Liver (tissue), 7 donors: ENCODE measurements at regions not wholly inside any gene's neighbourhood (a gene's known extent, or its start where the extent isn't known, plus 50 kb on each side); places are given as distances from the start of the nearest gene placed in this dataset.
A peak's percentile ranks its signal among the peaks of the same experiment; 100 is the strongest.

Experiments used
- DNase-seq: peaks from one replicate; pipeline ENCODE4 v3.0.0-alpha.2; 2017; ENCODE audit warnings: low spot score
- H3K27ac ChIP-seq, 2 donors: one replicate each; pipeline ENCODE4 v1.7.0; 2013; ENCODE audit warnings: inconsistent platforms in 2 of 2, low read length in 2 of 2, control low read depth in 1 of 2, low read depth in 1 of 2, mild to moderate bottlenecking in 1 of 2
- H3K27me3 ChIP-seq, 4 donors: one replicate each; pipeline versions ENCODE4 v1.6.1 to v1.7.0; 2013; ENCODE audit warnings: low read length in 3 of 4, inconsistent platforms in 1 of 4, mild to moderate bottlenecking in 1 of 4, moderate library complexity in 1 of 4; ENCODE audit not compliant: control insufficient read depth in 4 of 4, insufficient read depth in 4 of 4
- H3K36me3 ChIP-seq, 4 donors: one replicate each; pipeline versions ENCODE4 v1.6.1 to v1.7.0; 2013; ENCODE audit warnings: low read length in 3 of 4, mild to moderate bottlenecking in 3 of 4, low read depth in 1 of 4, moderate library complexity in 1 of 4; ENCODE audit not compliant: control insufficient read depth in 4 of 4, insufficient read depth in 3 of 4
- H3K4me1 ChIP-seq, 4 donors: one replicate each; pipeline versions ENCODE4 v1.6.1 to v1.7.0; 2013; ENCODE audit warnings: low read length in 3 of 4, mild to moderate bottlenecking in 3 of 4, moderate library complexity in 1 of 4; ENCODE audit not compliant: control insufficient read depth in 4 of 4, insufficient read depth in 4 of 4
- H3K4me3 ChIP-seq, 3 donors: one replicate each; pipeline versions ENCODE4 v1.6.1 to v1.7.0; 2013; ENCODE audit warnings: low read length in 3 of 3, control low read depth in 1 of 3, low read depth in 1 of 3, mild to moderate bottlenecking in 1 of 3
- H3K9ac ChIP-seq, 2 donors: one replicate each; pipeline ENCODE4 v1.7.0; 2013; ENCODE audit warnings: low read length in 2 of 2, mild to moderate bottlenecking in 2 of 2, moderate library complexity in 2 of 2, control low read depth in 1 of 2, low read depth in 1 of 2
- H3K9me3 ChIP-seq, 4 donors: one replicate each; pipeline versions ENCODE4 v1.6.1 to v1.7.0; 2013; ENCODE audit warnings: low read length in 3 of 4; ENCODE audit not compliant: control insufficient read depth in 4 of 4
- EGR1 ChIP-seq, 2 donors: IDR thresholded peaks; 2 replicates each; pipeline ENCODE4 v1.6.1; 2016 to 2018; ENCODE audit warnings: antibody characterized with exemption in 2 of 2, low read depth in 2 of 2
- FOXA2 ChIP-seq: IDR thresholded peaks from 2 replicates; pipeline ENCODE4 v1.6.1; 2016; ENCODE audit warnings: antibody characterized with exemption
- GABPA ChIP-seq, 2 donors: IDR thresholded peaks in 1 of 2; conservative IDR thresholded peaks in 1 of 2; 2 replicates each; pipeline ENCODE4 v1.6.1; 2016; ENCODE audit warnings: antibody characterized with exemption in 2 of 2, mild to moderate bottlenecking in 1 of 2, moderate library complexity in 1 of 2
- HNF4A ChIP-seq, 2 donors: conservative IDR thresholded peaks; 2 replicates each; pipeline ENCODE4 v1.6.1; 2016; ENCODE audit warnings: antibody characterized with exemption in 2 of 2, mild to moderate bottlenecking in 2 of 2
- HNF4G ChIP-seq: IDR thresholded peaks from 2 replicates; pipeline ENCODE4 v1.6.1; 2016; ENCODE audit warnings: antibody characterized with exemption
- JUND ChIP-seq, 2 donors: IDR thresholded peaks; 2 replicates each; pipeline ENCODE4 v1.6.1; 2016; ENCODE audit warnings: antibody characterized with exemption in 2 of 2
- MAX ChIP-seq: IDR thresholded peaks from 2 replicates; pipeline ENCODE4 v1.6.1; 2016; ENCODE audit warnings: antibody characterized with exemption
- RAD21 ChIP-seq, 2 donors: IDR thresholded peaks; 2 replicates each; pipeline ENCODE4 v1.6.1; 2016; ENCODE audit warnings: antibody characterized with exemption in 2 of 2, mild to moderate bottlenecking in 2 of 2
- RXRA ChIP-seq, 2 donors: IDR thresholded peaks; 2 replicates each; pipeline ENCODE4 v1.6.1; 2017 to 2018; ENCODE audit warnings: antibody characterized with exemption in 2 of 2, mild to moderate bottlenecking in 1 of 2
- YY1 ChIP-seq: IDR thresholded peaks from 2 replicates; pipeline ENCODE4 v1.6.1; 2016; ENCODE audit warnings: antibody characterized with exemption, mild to moderate bottlenecking
- ZBTB33 ChIP-seq: IDR thresholded peaks from 2 replicates; pipeline ENCODE4 v1.6.1; 2016; ENCODE audit warnings: antibody characterized with exemption
- WGBS: extraction: QIAGEN DNeasy Blood & Tissue Kit; methylation state at CpG from one replicate; pipeline ENCODE4 v1.1.7; 2013; 5-methylcytosine and 5-hydroxymethylcytosine counted together
- TF ChIP-seq, protein P1 (sequence below): IDR thresholded peaks from 2 replicates; pipeline ENCODE4 v1.6.1; 2016; ENCODE audit warnings: antibody characterized with exemption
- donor health status: healthy.
- donor health status: healthy.
- donor health status: healthy.
- donor health status: healthy.

GRCh38 chr5:61273279-61273975 lies 58.6 kb upstream of the ZSWIM6 start (continued):
- TF ChIP-seq HNF4A (conservative IDR thresholded peaks at IDR 0.05) (no peak), HNF4G (no peak), EGR1 (IDR thresholded peaks at IDR 0.05; ENCODE audit: low read depth in 2 of 2) (no peak), MAX (no peak), JUND (IDR thresholded peaks at IDR 0.05) (no peak)
- TF ChIP-seq, protein P1, sequence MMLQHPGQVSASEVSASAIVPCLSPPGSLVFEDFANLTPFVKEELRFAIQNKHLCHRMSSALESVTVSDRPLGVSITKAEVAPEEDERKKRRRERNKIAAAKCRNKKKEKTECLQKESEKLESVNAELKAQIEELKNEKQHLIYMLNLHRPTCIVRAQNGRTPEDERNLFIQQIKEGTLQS, result no peak

DNA sequence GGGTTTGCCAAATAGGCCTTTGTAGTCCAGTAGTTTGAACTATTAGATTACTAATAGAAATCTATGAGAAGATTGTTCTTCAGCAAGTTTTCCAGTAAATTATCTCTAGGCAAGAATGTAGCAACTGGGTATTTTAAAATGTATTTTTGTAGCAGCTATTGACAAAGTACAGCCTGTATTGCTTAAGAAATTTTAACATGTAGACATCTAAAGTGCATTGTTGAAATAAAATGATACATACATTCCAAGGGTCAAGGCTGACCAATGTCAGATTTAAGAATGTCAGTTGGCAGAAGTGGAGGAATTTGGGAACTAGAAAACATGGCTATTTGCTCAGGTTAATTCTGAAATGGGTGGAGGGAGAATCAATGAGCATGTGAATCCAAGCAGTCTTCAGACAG lies 57.5 kb upstream of the ZSWIM6 start:
- TF ChIP-seq RAD21 (IDR thresholded peaks at IDR 0.05) (no peak), GABPA (IDR thresholded peaks at IDR 0.05 in 1 of 2, conservative IDR thresholded peaks at IDR 0.05 in 1 of 2) (no peak), HNF4A (conservative IDR thresholded peaks at IDR 0.05) (no peak), RXRA (IDR thresholded peaks at IDR 0.05) (no peak), MAX (no peak), ZBTB33 (no peak), YY1 (no peak)
- TF ChIP-seq, protein P1, result no peak
- H3K4me3 ChIP-seq, result no peak overlapping the region
- DNase-seq, result no peak
- H3K27me3 ChIP-seq, result no peaks in the 10 kb centered on the region
- H3K4me1 ChIP-seq, result peaks cover 0 to 3% (median 0%) of the 10 kb centered on the region in 4 donors
- H3K27ac ChIP-seq, result no peak overlapping the region
- no peaks in the 10 kb centered on the region for H3K36me3 ChIP-seq
- no peaks in the 10 kb centered on the region for H3K9me3 ChIP-seq
- H3K9ac ChIP-seq, result no peak overlapping the region

- Histone ChIP-seq H3K9ac (no peak overlapping the region), H3K27me3 (no peaks in the 10 kb centered on the region), H3K9me3 (no peaks in the 10 kb centered on the region), H3K27ac (peak overlapping the region; percentile 42 to 50), H3K4me1 (peaks cover 0 to 3% (median 0%) of the 10 kb centered on the region in 4 donors), H3K36me3 (no peaks in the 10 kb centered on the region), H3K4me3 (no peak overlapping the region)
- DNase-seq, result no peak
- WGBS, result 76% methylated on average over 8 of the region's 8 CpGs
- TF ChIP-seq MAX (peak; percentile 32), FOXA2 (no peak)
Measured at GRCh38 chr5:61275841-61276240, 56.2 kb upstream of the ZSWIM6 start.

GRCh38 chr5:61277190-61277589 lies 54.9 kb upstream of the ZSWIM6 start:
- 31% methylated on average over 2 of the region's 2 CpGs for WGBS
- peak overlapping the region in 1 of 2 donors; percentile 33 for H3K27ac ChIP-seq
- TF ChIP-seq RAD21 (IDR thresholded peaks at IDR 0.05), result peak; percentile 55 to 67
- no peak for TF ChIP-seq GABPA (IDR thresholded peaks at IDR 0.05 in 1 of 2, conservative IDR thresholded peaks at IDR 0.05 in 1 of 2)
- peak; percentile 45 for TF ChIP-seq YY1
- no peak overlapping the region for H3K4me3 ChIP-seq
- H3K4me1 ChIP-seq, result peaks cover 0 to 3% (median 0%) of the 10 kb centered on the region in 4 donors
- H3K36me3 ChIP-seq, result no peaks in the 10 kb centered on the region
- DNase-seq, result no peak
- H3K9ac ChIP-seq, result no peak overlapping the region
- no peaks in the 10 kb centered on the region for H3K27me3 ChIP-seq
- no peaks in the 10 kb centered on the region for H3K9me3 ChIP-seq
